WTC11 (cell line): ENCODE measurements at regions not wholly inside any gene's neighbourhood (a gene's known extent, or its start where the extent isn't known, plus 50 kb on each side); places are given as distances from the start of the nearest gene placed in this dataset.

Experiments used
- ATAC-seq: fragments of 200-7000 bp; cut with Tn5 transposase; 2 replicates; pipeline ENCODE4 v1.10.0; 2021; ENCODE audit warnings: mild to moderate bottlenecking, moderate library complexity
- CTCF ChIA-PET: fragments of 300-600 bp; sonication (Branson Sonifier 250); formaldehyde crosslinking; loops from one replicate; lab custom pipeline; 2021; ENCODE audit warnings: antibody characterized with exemption; lab: Charles Lee
- POLR2A ChIA-PET: fragments of 350-600 bp; sonication (Branson Sonifier 250); formaldehyde crosslinking; loops from one replicate; lab custom pipeline; 2021; ENCODE audit warnings: antibody characterized with exemption; lab: Charles Lee
- DNase-seq: peaks from one replicate; pipeline ENCODE4 v3.0.0; 2021; ENCODE audit warnings: low spot score
- H3K27ac Mint-ChIP-seq: 2 replicates; pipeline ENCODE4 v1.8.0; 2021; ENCODE audit warnings: mixed read lengths
- H3K27me3 Mint-ChIP-seq: 2 replicates; pipeline ENCODE4 v1.8.0; 2021; ENCODE audit warnings: low read depth, mild to moderate bottlenecking, moderate library complexity, mixed read lengths
- H3K36me3 Mint-ChIP-seq: 2 replicates; pipeline ENCODE4 v1.8.0; 2021; ENCODE audit warnings: mixed read lengths
- H3K4me1 Mint-ChIP-seq: 2 replicates; pipeline ENCODE4 v1.8.0; 2022; ENCODE audit warnings: mixed read lengths
- H3K4me3 Mint-ChIP-seq: 2 replicates; pipeline ENCODE4 v1.8.0; 2021; ENCODE audit warnings: mild to moderate bottlenecking, moderate library complexity, mixed read lengths
- H3K9me3 Mint-ChIP-seq: 2 replicates; pipeline ENCODE4 v1.8.0; 2021; ENCODE audit warnings: mixed read lengths
- GABPB1 ChIP-seq: sonication (generic); formaldehyde crosslinking; IDR thresholded peaks from 2 replicates; pipeline ENCODE4 v1.8.1; 2023; ENCODE audit warnings: mild to moderate bottlenecking, missing genetic modification reagents
- GTF2I ChIP-seq: fragments of 250-450 bp; sonication (Bioruptor Pico); conservative IDR thresholded peaks from 2 replicates; pipeline ENCODE4 v1.4.0; 2021; ENCODE audit warnings: mild to moderate bottlenecking
- MXD4 ChIP-seq: fragments of 250-450 bp; sonication (Bioruptor Pico); IDR thresholded peaks from 2 replicates; pipeline ENCODE4 v1.8.0; 2021; ENCODE audit warnings: mild to moderate bottlenecking, moderate library complexity, borderline replicate concordance
- NFYB ChIP-seq: sonication (generic); formaldehyde crosslinking; conservative IDR thresholded peaks from 2 replicates; pipeline ENCODE4 v1.8.0; 2022; ENCODE audit warnings: low read depth, missing genetic modification reagents
- RORB ChIP-seq: fragments of 250-450 bp; sonication (Bioruptor Pico); IDR thresholded peaks from 2 replicates; pipeline ENCODE4 v1.9.0; 2021; ENCODE audit warnings: mild to moderate bottlenecking
- SMAD3 ChIP-seq: sonication (generic); formaldehyde crosslinking; IDR thresholded peaks from 2 replicates; pipeline ENCODE4 v1.8.0; 2022; ENCODE audit warnings: missing genetic modification reagents, mild to moderate bottlenecking, borderline replicate concordance
- ZBTB21 ChIP-seq: sonication (generic); formaldehyde crosslinking; IDR thresholded peaks from 2 replicates; pipeline ENCODE4 v1.8.1; 2023; ENCODE audit warnings: mild to moderate bottlenecking, missing genetic modification reagents, borderline replicate concordance
- TF ChIP-seq, protein P1 (sequence below): fragments of 250-450 bp; sonication (Bioruptor Pico); IDR thresholded peaks from 2 replicates; pipeline ENCODE4 v1.9.0; 2021; ENCODE audit warnings: mild to moderate bottlenecking, borderline replicate concordance
- TF ChIP-seq, protein P2 (sequence below): sonication (generic); formaldehyde crosslinking; IDR thresholded peaks from 2 replicates; pipeline ENCODE4 v1.8.1; 2022; ENCODE audit warnings: missing genetic modification reagents, borderline replicate concordance
- TF ChIP-seq, protein P3 (sequence below): sonication (generic); formaldehyde crosslinking; IDR thresholded peaks from 2 replicates; pipeline ENCODE4 v1.8.1; 2022; ENCODE audit warnings: low read depth, missing genetic modification reagents, borderline replicate concordance
- TF ChIP-seq, protein P4 (sequence below): fragments of 250-450 bp; sonication (Bioruptor Pico); IDR thresholded peaks from 2 replicates; pipeline ENCODE4 v1.9.0; 2021; ENCODE audit warnings: mild to moderate bottlenecking
- TF ChIP-seq, protein P5 (sequence below): sonication (generic); formaldehyde crosslinking; IDR thresholded peaks from 2 replicates; pipeline ENCODE4 v1.8.0; 2022; ENCODE audit warnings: mild to moderate bottlenecking, missing genetic modification reagents
- TF ChIP-seq, protein P6 (sequence below): sonication (generic); formaldehyde crosslinking; IDR thresholded peaks from 2 replicates; pipeline ENCODE4 v1.8.1; 2023; ENCODE audit warnings: mild to moderate bottlenecking, missing genetic modification reagents, moderate library complexity

DNA sequence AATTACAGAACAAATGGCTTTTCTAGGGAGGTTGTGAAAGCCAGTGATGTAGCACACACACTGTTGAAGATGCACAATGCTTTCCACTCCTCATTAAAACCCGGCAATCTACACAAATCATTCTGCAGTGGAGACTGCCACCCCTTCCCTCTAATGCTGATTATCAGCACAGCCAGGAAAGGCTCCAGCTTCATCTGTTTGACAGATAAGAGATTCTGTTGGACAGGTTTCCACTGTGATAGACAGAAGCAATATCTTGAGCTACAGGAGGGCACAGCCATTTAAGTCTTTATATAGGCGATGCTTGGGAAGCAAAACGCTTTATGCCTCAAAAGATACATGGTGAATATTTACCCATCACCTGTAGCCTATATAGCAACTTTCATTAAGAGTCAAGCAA is 555.6 kb downstream of the GLRX3 start (continued):
- TF ChIP-seq, protein P1, sequence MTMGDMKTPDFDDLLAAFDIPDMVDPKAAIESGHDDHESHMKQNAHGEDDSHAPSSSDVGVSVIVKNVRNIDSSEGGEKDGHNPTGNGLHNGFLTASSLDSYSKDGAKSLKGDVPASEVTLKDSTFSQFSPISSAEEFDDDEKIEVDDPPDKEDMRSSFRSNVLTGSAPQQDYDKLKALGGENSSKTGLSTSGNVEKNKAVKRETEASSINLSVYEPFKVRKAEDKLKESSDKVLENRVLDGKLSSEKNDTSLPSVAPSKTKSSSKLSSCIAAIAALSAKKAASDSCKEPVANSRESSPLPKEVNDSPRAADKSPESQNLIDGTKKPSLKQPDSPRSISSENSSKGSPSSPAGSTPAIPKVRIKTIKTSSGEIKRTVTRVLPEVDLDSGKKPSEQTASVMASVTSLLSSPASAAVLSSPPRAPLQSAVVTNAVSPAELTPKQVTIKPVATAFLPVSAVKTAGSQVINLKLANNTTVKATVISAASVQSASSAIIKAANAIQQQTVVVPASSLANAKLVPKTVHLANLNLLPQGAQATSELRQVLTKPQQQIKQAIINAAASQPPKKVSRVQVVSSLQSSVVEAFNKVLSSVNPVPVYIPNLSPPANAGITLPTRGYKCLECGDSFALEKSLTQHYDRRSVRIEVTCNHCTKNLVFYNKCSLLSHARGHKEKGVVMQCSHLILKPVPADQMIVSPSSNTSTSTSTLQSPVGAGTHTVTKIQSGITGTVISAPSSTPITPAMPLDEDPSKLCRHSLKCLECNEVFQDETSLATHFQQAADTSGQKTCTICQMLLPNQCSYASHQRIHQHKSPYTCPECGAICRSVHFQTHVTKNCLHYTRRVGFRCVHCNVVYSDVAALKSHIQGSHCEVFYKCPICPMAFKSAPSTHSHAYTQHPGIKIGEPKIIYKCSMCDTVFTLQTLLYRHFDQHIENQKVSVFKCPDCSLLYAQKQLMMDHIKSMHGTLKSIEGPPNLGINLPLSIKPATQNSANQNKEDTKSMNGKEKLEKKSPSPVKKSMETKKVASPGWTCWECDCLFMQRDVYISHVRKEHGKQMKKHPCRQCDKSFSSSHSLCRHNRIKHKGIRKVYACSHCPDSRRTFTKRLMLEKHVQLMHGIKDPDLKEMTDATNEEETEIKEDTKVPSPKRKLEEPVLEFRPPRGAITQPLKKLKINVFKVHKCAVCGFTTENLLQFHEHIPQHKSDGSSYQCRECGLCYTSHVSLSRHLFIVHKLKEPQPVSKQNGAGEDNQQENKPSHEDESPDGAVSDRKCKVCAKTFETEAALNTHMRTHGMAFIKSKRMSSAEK: no peak
- TF ChIP-seq GTF2I (CRISPR knock-in tag): no peak

DNA sequence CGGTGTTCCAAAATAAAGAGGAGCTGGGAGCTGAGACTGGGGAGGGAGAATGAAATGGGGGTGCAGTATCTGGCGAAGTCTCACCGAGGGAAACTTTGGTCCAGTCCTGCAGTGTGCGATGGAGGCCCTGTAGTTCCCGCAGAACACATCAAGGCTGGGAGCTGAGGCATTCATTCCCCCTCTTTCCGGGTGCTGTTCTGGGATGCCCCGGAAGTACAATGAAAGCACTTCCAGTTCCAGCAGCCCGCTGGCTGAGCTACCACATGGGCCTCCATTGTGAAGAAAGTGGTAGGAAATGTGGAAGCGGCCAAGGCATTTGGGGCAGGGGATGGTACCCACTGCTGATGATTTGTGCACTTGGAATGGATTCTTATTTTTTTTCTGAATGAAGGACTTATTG is 560.7 kb downstream of the GLRX3 start:
- ChIA-PET POLR2A (no interaction called here), CTCF (no interaction called here)
- Mint-ChIP-seq H3K4me1 (no peaks in the 10 kb centered on the region), H3K9me3 (peaks cover 81% of the 10 kb centered on the region), H3K27ac (no peak overlapping the region), H3K27me3 (peaks cover 10% of the 10 kb centered on the region), H3K4me3 (no peak overlapping the region), H3K36me3 (peaks cover 80% of the 10 kb centered on the region)
- DNase-seq: no peak
- ATAC-seq: no peak
- TF ChIP-seq MXD4 (CRISPR knock-in tag): no peak
- TF ChIP-seq, protein P2, sequence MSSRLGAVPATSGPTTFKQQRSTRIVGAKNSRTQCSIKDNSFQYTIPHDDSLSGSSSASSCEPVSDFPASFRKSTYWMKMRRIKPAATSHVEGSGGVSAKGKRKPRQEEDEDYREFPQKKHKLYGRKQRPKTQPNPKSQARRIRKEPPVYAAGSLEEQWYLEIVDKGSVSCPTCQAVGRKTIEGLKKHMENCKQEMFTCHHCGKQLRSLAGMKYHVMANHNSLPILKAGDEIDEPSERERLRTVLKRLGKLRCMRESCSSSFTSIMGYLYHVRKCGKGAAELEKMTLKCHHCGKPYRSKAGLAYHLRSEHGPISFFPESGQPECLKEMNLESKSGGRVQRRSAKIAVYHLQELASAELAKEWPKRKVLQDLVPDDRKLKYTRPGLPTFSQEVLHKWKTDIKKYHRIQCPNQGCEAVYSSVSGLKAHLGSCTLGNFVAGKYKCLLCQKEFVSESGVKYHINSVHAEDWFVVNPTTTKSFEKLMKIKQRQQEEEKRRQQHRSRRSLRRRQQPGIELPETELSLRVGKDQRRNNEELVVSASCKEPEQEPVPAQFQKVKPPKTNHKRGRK (CRISPR knock-in tag): no peak
- TF ChIP-seq, protein P3, sequence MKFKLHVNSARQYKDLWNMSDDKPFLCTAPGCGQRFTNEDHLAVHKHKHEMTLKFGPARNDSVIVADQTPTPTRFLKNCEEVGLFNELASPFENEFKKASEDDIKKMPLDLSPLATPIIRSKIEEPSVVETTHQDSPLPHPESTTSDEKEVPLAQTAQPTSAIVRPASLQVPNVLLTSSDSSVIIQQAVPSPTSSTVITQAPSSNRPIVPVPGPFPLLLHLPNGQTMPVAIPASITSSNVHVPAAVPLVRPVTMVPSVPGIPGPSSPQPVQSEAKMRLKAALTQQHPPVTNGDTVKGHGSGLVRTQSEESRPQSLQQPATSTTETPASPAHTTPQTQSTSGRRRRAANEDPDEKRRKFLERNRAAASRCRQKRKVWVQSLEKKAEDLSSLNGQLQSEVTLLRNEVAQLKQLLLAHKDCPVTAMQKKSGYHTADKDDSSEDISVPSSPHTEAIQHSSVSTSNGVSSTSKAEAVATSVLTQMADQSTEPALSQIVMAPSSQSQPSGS: no peak
- no peak for TF ChIP-seq RORB (CRISPR knock-in tag)
- TF ChIP-seq, protein P4, sequence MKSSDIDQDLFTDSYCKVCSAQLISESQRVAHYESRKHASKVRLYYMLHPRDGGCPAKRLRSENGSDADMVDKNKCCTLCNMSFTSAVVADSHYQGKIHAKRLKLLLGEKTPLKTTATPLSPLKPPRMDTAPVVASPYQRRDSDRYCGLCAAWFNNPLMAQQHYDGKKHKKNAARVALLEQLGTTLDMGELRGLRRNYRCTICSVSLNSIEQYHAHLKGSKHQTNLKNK (CRISPR knock-in tag): no peak

DNA sequence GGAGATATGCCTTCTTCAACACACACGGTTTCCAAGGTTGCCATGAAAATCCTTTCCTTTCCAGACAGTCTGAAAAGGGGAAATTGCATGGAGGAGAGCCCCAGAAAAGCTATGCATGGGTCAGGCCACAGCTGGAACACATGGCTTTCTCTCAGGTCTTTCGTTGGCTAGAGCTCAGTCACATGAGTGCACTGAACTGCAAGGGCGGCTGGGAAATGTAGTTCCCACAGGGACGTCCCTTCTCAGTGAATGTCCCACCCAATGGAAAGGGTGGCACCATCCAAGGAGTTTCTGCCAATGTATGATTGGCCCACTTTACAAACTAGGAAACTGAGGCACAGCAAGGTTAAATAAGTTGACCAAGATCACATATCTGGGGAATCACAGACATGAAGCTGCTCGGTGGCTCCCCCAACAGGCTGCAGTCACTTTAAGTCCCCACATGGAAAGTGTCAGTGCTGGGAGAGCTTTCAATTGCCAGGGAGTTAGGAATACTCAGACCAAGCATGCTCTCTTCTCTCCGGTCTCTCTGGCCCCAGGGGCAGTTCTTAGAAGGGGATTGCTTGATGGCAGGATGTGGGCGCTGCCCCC is 571.3 kb downstream of the GLRX3 start:
- peaks cover 78% of the 10 kb centered on the region for H3K36me3 Mint-ChIP-seq
- POLR2A ChIA-PET: no interaction called here
- H3K9me3 Mint-ChIP-seq: peaks cover 81% of the 10 kb centered on the region
- H3K4me3 Mint-ChIP-seq: no peak overlapping the region
- H3K4me1 Mint-ChIP-seq: no peaks in the 10 kb centered on the region
- DNase-seq: no peak
- no peak for ATAC-seq
- 0 out of 2 replicates have a peak, but pooled peaks have one; percentile 29 for TF ChIP-seq NFYB
- no peak for TF ChIP-seq ZBTB21
- TF ChIP-seq, protein P5, sequence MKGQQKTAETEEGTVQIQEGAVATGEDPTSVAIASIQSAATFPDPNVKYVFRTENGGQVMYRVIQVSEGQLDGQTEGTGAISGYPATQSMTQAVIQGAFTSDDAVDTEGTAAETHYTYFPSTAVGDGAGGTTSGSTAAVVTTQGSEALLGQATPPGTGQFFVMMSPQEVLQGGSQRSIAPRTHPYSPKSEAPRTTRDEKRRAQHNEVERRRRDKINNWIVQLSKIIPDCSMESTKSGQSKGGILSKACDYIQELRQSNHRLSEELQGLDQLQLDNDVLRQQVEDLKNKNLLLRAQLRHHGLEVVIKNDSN (CRISPR knock-in tag): peak; percentile 84
- TF ChIP-seq SMAD3: no peak
- no peak for TF ChIP-seq GABPB1
- TF ChIP-seq, protein P6, sequence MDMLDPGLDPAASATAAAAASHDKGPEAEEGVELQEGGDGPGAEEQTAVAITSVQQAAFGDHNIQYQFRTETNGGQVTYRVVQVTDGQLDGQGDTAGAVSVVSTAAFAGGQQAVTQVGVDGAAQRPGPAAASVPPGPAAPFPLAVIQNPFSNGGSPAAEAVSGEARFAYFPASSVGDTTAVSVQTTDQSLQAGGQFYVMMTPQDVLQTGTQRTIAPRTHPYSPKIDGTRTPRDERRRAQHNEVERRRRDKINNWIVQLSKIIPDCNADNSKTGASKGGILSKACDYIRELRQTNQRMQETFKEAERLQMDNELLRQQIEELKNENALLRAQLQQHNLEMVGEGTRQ (CRISPR knock-in tag): peak; percentile 87
- TF ChIP-seq MXD4 (CRISPR knock-in tag): no peak
- CTCF ChIA-PET: interaction anchor here (0.8 kb wide), 1 partner anchor 102 kb away, joined by 4 read pairs; no protein-coding TSS in a partner anchor
- H3K27ac Mint-ChIP-seq: no peak overlapping the region
- H3K27me3 Mint-ChIP-seq: peaks cover 11% of the 10 kb centered on the region
